MM.1S (cell line): ENCODE measurements at regions not wholly inside any gene's neighbourhood (a gene's known extent, or its start where the extent isn't known, plus 50 kb on each side); places are given as distances from the start of the nearest gene placed in this dataset.

Source experiments
- EZH2 ChIP-seq: fragments of 300-600 bp; sonication (generic); optimal IDR thresholded peaks from 2 replicates; pipeline ENCODE3; 2017; ENCODE audit warnings: low read depth, mild to moderate bottlenecking, antibody characterized with exemption, low read length, mixed read lengths
- EZH2phosphoT487 ChIP-seq: fragments of 300-600 bp; sonication (generic); IDR thresholded peaks from 2 replicates; pipeline ENCODE4 v1.6.1; 2018; ENCODE audit warnings: antibody characterized with exemption, low read length
- TF ChIP-seq, protein P1 (sequence below): fragments of 300-600 bp; sonication (generic); IDR thresholded peaks from 2 replicates; pipeline ENCODE4 v1.5.1; 2016; ENCODE audit warnings: antibody characterized with exemption, low read length, mixed read lengths

DNA sequence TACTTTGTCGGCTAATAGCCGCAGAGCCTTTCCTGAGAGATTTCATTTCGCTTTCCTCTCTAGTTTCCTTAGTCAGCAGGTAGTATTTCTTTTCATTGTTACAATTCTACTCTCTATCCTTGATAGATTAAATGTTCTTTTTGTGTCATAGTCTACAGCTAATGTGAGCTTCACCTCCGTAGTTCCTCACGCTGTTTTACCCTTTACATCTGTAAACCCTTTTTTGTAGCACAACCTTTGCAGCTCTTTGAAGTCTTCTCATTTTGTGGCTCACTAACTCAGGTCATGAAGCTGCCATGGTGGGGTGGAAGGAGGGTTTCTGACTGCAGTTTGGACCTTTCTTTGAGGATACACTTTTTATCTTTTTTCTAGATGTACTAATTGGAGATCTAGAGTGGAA, 1008.8 kb upstream of the PABPC4L start:
- TF ChIP-seq, protein P1, sequence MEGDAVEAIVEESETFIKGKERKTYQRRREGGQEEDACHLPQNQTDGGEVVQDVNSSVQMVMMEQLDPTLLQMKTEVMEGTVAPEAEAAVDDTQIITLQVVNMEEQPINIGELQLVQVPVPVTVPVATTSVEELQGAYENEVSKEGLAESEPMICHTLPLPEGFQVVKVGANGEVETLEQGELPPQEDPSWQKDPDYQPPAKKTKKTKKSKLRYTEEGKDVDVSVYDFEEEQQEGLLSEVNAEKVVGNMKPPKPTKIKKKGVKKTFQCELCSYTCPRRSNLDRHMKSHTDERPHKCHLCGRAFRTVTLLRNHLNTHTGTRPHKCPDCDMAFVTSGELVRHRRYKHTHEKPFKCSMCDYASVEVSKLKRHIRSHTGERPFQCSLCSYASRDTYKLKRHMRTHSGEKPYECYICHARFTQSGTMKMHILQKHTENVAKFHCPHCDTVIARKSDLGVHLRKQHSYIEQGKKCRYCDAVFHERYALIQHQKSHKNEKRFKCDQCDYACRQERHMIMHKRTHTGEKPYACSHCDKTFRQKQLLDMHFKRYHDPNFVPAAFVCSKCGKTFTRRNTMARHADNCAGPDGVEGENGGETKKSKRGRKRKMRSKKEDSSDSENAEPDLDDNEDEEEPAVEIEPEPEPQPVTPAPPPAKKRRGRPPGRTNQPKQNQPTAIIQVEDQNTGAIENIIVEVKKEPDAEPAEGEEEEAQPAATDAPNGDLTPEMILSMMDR = no peak
- TF ChIP-seq EZH2 (no peak), EZH2phosphoT487 (no peak)
